GM21447 (cell line): ENCODE measurements at regions not wholly inside any gene's neighbourhood (a gene's known extent, or its start where the extent isn't known, plus 50 kb on each side); places are given as distances from the start of the nearest gene placed in this dataset.

Experiments
- ATAC-seq: cut with Tn5 transposase; IDR thresholded peaks from one replicate; pipeline ENCODE4 v1.9.1; 2021; ENCODE audit not compliant: unreplicated experiment

DNA sequence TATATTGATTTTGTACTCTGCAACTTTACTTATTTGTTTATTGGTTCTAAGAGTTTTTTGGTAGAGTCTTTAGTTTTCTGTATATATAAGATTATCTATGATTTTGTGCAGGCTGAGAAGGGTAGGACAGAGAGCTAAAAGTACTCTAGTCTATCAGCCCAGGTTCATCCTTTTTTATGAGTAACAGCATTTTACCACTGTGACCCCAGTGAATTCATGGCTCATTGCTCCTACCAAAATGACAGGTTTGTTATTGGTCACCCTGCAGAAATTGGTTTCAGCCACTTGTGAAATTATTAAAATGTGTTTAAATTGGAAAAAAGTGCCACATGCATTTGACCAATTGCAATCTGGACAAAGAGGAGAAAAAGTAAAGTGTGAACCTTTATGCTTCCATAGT lies 421.4 kb upstream of the DAB2 start:
- ATAC-seq, result no peak

DNA sequence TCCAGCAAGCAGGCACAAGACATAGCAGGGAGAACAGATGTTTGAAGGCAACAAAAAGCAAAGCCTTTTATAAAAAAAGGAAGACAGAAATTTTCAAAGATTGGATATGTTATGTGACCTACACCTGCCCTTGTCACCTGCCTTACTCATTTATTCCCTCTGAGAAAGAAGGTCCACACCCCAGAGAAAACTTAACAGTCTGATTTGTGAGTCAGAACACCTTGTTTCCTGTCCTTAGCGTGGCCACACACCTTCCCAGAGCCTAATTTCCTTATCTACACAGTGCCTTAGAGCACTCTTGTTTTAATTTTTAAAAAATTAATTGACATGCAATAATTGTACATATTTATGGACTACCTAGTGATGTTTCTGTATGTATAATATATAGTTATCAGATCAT lies 419.0 kb upstream of the DAB2 start:
- no peak for ATAC-seq

DNA sequence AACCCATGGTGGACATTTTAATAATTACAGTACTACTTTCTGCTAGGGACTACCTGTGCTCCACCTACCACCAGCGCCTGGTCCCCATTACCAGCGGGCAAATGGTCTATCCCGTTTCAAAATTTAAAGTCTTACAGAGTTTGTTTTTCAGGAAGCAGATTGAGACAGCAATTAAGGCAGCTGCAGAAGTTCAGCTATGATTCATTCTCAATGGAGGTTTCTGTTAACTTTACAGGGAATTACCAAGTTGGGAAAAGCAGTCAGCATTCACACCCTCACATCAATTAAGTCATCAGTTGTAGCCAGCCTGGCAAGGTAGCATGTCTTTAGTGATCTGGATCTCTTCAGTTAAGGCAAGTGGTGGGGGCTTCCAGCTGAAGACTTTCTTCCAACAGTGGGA lies 410.6 kb upstream of the DAB2 start:
- no peak for ATAC-seq

DNA sequence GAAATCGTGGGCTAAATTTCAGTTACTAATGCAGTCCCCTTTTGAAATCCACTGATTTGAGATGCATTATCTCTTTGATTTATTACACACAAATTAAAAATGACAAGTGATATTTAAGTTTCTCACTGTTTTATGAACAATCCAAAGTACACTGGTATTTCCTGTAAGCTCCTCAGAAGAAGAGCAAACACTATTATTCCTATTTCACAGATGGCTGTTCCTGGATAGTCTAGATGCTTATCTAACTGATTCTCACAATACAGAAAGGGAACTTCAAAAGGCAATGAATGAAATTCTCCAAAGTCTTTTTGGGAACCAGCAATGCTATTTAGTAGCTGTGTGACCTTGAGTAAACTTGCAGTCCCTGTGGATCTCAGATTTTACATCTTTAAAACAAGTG lies 404.7 kb upstream of the DAB2 start:
- no peak for ATAC-seq

DNA sequence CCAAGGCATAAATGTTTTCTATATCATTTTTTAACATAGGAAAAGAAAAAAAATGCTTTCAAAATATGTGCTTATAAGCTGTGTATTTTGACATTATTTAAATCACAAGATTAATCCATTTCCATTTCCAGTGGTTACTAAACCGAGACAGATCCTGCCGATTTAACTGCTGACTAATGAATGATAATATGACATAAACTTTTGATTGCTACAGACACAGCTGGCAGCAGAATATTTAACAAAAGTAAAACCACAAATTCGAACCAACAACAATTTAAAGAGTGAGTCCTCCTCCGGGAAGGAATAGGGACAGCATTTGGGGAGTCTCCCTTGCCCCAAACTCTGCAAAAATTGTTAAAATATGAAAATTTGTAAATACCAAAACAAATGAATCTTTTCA lies 401.3 kb upstream of the DAB2 start:
- no peak for ATAC-seq

DNA sequence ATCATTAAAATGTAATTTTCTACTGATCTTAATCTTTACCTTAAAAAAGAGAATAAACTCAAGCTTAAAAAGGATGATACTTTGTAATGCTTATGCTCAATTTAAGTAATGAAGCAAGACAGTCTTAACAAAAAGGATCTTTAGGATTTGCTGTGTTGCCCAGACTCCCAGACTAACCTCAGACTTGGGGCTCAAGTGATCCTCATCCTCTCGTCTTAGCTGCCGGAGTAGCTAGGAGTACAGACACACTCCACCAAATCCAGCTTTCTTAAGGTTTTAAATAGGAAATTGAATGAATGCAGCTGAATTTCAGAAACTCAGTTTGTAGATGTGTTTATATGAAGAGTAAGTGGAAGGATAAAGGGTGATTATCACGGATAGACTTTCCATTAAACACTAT lies 400.5 kb upstream of the DAB2 start:
- no peak for ATAC-seq

DNA sequence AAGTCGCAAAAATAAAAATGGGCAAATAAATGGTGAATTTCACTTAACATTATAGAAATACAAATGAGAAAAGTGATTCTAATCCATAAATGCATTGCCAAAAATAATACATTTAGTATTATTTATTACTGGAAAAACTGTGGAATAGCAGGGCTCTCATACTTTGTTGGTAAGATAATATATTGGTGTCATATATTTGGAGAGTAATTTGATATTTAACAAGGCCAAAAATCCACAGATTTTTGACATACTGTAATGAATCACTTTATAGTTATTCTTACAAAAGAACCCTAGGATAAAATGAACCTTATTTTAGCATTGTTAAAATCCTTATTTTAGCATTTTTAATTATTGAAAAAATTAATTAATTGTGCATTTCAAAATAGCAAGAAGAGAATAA lies 397.2 kb upstream of the DAB2 start:
- no peak for ATAC-seq

DNA sequence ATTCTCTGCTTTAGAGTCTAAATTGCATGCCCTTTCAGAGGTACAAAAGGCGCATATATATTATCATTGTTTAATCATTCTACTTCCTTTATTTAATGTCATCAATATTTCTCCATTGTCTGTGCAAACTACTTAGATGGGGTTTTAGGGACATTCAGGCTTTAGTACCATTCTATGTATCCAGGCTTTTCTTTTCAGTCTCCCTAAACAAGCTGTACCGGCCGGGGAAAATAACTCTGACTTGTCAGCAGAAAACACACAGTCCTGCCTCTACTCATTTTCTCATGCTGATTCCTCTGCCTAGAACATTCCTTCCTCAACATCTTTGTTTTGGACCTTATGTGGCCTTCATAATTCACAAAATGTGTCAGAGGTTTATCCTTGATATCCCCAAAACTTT lies 392.1 kb upstream of the DAB2 start:
- ATAC-seq, result no peak

DNA sequence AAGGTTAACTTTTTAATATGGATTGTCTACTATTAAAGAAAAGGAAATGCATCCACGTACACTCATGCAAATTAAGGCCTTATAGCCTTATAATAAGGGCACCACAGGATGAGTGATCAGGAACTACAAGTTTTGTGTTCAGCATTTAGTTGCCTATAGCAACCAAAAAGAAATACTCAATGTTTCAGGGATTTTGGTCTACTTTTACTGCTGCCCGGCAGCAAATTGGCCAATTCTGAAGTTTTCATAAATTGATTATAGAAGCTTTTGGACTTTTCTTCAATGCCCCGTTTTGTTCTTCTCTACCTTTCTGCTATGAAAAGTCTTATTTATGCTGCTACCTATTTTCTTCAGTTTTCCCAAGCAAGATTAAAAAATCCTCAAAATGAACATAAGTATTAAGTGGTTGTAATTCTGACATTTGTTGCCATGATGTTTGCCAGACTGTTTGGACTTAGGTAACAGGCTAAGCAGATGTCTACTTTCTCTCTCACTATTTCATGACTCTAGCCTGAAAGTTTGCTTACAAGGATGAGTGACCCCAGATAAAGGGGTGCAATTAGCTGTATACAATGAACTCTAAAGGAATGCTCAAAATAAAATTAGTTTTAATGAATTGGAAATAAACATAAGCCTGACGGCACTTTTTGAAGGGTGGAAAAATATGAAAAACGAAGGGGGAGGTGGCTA lies 391.5 kb upstream of the DAB2 start:
- no peak for ATAC-seq

DNA sequence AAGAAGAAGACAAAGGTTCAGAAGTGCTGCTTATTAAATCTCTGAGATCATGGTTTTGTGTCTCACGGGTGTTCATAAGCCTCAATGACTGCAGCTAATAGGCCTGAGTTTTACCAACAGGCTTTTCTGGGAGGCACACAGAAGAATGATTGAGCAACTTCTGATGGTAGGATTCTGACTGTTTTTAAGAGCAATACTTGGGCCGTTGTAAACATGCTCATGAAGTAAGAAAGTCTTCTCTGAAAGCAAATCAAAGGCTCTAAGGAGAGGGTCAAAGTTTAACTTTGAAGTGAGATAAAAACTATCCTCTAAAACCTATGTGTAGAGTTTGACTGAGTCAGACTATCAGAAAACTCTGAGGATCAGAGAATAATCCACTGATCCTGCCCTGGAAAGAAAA lies 390.9 kb upstream of the DAB2 start:
- no peak for ATAC-seq

DNA sequence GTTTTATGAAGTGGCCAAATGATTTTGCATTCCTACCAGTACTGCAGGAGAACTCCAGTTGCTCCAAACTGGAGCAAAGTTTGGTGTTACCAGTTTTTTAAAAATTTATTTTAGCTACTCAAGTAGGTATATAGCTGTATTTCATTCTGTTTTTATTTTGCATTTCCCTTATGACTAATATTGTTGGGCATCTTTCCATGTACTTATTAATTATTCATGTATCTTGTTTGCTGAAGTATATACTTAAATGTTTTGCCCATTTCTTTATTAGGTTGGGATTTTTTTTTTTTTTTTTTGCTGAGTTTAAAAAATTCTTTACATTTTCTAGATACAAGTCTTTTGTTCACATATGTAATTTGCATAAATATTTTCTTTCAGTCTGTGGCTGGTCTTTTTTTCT lies 386.6 kb upstream of the DAB2 start:
- ATAC-seq, result no peak

DNA sequence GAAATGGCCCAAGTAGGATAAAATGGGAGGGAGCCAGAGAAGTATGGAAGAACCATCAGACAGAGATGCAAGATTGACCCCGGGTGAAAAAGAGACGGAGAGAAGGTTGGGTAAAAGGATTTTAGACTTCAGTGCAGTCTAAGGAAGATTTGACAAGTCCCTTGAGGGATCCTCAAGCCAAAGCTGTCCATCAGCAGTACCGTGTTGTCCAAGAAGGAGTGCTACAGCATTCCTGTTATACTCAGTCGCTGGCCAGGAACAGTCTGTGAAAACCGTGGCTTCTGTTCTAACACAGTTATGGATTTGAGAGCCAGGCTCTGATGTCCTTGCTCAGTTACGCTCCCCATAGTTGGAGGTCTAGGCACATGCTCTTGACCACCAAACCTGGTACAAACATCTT lies 383.9 kb upstream of the DAB2 start:
- ATAC-seq, result no peak

DNA sequence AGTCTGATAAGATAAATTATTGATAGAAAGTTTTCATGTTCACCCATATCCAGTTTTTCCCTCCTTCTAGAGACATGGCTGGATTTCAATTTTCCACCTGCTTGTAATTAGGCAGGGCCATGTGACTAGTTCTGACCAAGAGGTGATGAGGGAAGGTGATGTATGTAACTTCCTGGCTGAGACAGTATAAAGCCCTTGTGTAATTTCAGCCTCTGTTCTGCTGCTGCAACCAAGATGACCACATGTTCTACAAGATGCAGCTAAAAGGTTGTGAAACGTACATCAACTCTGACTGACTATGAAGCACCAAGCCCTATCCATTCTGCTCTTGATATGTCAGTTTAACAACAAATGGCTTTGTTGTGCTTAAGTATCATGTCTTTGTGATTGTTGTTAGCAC lies 376.5 kb upstream of the DAB2 start:
- ATAC-seq, result no peak

DNA sequence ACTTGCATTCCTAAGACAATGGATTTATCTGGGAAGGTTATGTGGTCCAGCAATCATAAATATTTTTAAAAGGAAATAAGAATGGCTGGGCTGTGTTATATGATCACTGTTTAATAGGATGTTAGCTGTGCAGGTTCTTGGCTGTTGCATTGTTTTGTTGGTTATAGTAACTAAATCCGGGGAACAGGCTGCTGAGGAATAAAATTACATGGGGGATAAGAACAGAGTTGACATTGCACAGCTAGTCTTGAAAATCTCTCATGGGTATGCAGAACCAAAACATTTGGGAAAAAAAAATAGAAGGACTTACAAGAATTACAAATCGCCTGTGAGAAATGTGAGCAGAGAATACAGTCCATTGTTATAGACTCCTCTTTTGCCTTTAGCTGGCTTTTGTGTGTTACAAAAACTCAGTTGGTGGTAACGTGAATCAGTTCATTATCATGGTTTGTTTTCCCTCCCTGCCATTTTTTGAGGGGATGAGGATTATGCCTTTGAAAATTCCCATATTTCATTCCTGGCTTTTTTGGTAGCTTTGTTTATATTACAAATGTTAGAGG lies 375.3 kb upstream of the DAB2 start:
- no peak for ATAC-seq

DNA sequence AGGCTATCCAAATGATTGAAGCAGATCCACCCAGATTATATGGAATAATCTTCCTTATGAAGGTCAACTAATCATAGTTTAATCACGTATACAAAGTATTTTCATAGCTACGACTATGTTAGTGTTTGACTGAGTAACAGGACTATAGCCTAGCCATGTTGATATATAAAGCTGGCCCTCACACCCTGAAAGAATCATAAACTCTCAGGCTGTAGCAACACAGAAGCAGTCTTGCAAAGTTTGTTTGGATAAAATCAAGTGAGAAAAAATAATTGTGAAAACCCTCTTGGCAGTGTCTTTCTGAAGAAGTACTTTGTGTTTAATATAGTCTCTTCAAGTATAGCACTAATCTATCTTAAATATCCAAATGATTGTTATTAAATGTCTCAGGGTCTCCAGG lies 374.5 kb upstream of the DAB2 start:
- no peak for ATAC-seq

DNA sequence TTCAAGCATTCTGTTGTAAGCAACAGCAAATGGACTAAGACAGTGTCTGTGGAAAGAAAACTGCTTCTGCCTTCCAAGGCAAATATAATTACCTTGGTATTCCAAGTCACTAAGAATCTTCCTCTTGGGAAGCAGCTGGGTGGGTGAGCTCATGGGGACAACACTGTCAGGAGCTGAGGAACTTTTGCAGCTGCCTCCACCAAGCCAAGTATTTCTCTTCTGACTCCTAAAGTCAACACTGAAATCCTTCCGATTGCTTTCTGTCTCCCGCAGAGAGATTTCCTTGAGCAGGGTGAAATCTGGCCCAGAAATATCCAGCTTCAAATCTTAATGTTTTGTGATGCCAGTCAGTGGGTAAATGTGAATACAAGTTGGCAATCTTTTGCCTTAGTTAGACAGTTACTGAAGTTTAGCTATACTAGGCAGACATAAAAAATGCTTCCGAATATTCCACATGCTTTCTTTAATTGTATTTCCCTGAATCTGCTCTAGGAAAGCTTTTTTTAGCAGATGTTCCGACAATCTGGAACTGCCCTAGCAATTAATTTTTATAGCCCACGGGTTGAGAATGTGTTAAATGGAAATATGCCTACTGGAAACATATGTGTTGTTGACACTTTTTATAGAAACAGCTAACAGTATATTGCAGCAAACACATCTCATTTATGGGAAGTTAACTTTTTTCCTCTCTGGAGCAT lies 369.9 kb upstream of the DAB2 start:
- ATAC-seq, result no peak

DNA sequence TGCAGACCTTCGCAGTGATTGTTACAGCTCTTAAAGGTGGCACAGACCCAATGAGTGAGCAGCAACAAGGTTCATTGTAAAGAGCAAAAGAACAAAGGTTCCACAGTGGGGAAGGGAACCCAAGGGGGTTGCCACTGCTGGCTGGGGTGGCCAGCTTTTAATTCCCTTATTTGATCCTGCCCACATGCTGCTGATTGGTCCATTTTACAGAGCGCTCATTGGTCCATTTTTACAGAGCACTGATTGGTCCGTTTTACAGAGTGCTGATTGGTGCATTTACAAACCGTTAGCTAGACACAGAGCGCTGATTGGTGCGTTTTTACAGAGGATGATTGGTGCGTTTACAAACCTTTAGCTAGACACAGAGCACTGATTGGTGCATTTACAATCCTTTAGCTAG lies 360.6 kb upstream of the DAB2 start:
- ATAC-seq, result no peak

DNA sequence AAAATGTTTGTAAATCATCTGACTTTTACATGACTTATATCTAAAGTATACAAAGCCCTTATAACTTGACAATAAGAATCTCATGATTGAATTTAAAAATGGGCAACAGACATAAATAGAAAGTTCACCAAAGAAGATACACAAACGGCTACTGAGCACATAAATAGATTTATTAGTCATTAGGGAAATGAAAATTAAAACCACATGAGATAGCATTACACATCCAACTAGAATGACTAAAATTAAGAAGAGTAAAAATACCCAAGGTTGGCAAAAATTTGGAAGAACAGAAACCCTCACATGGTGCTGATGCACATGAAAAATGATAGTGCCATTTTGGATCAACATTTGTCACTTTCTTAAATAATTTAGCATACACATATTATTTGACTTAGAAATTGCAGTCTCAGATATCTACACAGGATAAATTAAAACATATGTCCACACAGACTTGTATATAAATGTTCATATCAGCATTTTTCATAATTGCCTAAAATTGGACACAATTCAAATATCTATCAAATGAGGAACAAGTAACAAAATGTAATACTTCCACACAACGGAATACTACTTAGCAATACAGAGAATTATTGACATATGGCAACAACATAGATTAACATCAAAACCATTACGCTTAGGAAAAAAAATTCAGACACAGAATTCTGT lies 359.1 kb upstream of the DAB2 start:
- ATAC-seq, result no peak

DNA sequence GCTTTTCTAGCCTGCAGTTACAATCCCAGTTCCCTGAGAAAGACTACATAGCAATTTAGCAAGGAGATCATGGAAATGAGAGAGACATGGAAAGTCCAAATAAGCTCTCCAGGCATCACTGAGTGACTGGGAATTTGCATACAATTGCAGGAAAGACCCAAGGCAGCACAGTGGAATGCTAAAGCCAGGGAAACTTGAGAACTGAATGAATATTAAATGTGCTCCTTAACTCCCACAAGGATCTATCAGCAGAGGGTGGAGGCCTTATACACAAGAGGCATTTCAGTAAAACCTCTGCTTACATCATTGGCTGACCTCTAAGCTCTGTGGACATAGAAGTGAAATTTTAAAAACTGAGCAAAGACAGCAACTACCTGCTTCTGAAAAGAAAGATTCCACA lies 355.6 kb upstream of the DAB2 start:
- ATAC-seq, result no peak

DNA sequence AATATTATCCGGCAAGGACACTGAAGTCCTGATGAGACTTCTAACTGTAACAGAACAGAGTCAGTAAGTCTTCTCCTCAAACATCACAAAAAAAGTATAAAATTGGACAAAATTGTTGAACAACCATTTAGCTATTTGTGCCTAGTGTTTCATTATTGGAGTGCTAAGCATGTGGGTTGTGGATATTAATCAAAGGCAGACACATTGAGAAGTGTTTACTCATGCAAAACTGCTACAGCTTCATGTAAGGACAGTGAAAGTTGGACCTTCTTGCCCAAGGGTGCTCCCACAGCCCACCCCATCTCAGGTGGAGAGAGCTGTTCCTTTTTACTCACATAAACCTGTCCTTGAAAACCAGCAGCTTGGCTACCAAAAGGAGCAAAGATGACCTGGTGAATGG lies 355.1 kb upstream of the DAB2 start:
- ATAC-seq, result no peak

DNA sequence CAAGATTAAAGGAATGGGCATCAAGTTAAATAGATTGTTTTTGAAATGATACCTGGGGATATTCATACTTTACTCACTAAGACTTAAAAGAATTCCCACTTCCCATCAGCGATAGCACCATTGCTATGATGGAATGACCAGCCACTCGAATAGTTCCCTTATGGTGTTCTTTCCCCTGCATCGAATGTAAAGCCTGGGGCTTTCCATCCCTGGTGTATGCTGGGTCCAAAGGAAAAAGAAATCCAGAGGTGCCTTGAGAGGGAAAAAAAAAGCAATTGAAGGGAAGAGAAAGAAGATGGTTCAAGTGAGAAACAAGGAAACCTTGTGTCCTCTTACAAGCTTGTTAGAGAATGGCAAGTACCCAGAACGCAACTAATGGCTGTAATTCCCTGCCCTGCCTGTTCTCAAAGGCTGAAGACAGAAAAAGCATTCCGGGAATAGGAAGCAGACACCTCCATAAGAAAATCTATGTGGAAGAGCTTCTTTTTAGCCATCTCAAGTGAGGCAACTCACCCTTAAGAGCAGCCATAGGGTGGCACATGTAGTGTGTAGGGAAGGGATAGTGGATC lies 351.1 kb upstream of the DAB2 start:
- no peak for ATAC-seq
